Stimulated activated CD8-positive, alpha-beta memory T cell treated with anti-CD3 and anti-CD28 coated beads, Interleukin-4, amount 100 ng/mL, for 48 hours (primary cell): ENCODE measurements at regions not wholly inside any gene's neighbourhood (a gene's known extent, or its start where the extent isn't known, plus 50 kb on each side); places are given as distances from the start of the nearest gene placed in this dataset.

Experiments
- DNase-seq: peaks from one replicate; pipeline ENCODE4 v3.0.0-alpha.2; 2020

DNA sequence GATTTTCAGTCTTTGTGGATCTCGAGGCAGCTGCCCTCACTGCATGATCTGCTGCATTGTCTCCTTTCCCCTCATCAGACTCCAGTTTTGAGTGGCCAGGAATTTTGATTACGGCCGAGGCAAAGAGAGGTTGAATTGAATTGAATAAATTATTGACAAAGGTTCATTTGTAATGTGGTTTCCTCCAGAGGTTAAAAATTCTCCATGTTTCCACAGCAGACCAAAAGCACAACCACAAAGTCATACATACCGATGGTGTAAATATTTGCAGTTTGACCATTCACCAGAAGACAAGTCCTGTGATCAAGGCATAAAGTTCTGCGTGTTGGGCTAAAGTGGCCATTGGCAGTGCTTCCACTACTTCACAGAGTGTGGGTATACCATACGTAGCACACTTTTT is 343.8 kb upstream of the MYT1L start:
- DNase-seq, result no peak

DNA sequence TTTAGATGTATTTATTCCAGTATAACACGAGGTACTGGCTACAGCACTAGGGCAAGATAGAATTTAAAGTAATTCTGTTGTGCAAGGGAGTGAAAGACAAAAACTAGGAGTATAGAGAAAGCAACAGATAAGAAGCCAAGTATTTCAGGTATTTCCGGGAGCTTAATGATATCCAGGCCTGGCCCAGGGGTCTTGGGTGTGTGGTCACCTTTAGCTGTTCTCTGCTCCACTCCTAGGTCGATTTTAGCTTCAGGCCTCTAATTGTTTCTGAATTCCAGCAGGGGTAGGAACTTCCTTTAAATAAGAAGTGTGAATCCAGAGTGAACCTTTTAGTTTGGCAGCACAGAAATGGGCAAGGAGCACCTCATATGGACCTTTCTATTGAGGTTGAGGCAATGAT is 342.3 kb upstream of the MYT1L start:
- DNase-seq, result no peak

DNA sequence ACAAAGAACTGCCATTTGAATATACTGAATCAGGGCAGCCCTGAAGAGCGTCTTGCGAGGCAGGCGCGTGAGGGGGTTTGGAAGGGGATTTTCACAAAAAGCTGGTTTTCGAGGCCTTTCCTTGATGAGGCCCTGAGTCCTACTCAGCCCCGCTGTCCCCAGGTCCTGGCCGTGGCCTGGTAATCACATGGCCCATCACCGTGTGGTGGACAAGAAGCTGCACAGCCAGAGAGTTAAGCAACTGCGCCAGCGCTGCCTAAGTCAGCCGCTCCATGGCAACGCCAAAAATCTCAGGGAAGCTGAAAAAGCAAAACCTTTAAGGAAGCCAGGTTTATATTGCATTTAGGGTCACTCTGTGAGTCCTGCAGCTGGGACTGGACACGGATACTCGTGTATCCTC is 341.2 kb upstream of the MYT1L start:
- DNase-seq, result no peak

DNA sequence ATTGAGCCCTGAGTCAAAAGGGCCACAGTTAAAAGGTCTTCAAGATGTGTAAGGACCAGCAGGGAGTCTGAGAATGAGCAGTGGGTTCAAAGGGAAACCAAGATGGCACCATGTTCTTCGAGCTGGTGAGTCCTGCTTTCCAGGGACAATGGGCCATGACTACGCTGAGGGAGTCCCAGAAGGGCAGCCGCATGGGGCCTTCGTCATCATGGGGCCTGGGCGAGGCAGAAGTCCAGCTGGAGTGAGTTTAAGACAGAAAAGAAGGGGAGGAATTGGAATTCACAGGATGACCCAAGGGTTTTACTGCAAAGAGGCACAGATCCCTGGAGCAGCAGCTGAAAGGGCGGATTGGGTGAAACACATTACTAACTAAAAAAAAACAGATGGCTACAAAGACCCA is 340.8 kb upstream of the MYT1L start:
- DNase-seq, result no peak

DNA sequence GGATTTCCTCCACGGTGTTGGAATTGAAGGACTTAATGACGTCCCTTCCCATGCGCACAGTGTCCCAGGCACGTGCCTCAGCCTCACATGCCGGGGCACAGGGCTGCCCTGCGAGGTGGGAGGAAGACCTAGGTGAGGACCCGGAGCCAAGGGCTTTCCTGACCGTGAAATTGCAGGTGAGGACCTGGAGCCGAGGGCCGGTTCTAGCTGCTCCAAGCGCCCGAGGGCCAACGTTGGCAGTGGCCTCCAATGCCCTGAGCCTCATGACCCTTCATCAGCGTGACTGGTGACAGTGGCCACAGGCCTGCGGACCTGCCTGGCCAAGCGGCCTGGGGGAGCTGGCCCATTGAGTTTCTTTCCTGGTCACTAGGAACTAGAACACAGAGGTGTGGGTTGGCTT is 338.2 kb upstream of the MYT1L start:
- no peak for DNase-seq

DNA sequence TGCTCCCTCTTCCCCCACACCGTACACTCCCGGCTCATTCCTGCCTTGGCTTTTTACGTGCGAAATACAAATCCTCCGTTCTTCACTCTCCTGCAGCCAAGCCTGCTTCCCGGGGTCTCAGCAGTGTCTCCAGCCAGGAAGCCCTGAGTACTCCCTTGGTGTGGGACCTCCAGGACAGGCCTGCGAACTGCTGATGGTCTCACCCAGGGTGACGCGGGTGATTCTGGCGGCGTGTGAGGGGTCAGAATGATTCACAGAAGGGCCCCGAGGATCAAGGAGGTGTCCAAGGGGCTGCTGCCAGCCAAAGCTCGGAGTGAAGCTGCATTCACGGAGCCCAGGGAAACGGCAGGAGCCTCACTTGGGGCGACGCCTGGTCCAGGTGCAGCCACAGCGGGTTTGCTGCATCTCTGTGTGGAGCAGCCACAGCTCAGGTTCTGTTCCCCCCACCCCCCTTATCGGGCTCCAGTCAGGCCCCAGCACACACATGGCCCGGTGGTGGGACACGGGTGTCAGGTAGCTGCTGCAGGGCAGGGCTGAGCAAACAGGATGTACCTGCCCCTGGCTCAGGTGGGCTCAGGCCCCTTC is 337.7 kb upstream of the MYT1L start:
- no peak for DNase-seq

DNA sequence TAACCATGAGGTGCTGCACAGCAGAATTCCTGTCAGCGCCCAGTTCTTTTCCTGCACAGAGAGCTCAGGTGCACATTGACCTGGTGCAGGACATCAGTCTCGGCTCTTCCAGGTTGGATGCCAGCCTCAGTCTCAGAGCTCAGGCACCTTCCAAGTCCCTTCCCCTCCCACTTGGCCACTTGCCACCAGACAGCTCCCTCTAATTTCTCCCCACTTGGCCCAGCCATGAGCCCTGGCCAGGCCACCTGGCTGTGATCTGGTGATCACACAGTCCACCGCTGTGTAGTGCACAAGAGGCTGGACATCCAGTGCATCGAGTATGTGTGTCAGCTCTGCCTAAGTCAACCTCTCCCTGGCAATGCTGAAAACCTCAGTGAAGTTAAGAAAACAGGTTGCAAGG is 336.6 kb upstream of the MYT1L start:
- no peak for DNase-seq

DNA sequence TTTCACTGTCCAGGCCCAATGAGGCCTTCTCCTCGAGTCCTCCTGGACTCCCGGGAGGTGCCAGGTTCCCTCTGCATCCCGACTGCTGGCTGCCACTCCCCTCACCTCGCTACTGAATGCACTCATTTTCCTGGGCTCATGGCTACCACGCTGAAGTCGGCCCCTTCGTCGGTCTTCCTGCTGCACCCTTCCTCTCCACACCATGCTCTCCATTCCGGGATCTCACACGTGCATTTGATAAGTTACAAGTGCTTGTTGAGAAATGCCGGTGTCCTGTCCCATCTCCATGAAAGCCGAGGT is 334.7 kb upstream of the MYT1L start:
- no peak for DNase-seq

DNA sequence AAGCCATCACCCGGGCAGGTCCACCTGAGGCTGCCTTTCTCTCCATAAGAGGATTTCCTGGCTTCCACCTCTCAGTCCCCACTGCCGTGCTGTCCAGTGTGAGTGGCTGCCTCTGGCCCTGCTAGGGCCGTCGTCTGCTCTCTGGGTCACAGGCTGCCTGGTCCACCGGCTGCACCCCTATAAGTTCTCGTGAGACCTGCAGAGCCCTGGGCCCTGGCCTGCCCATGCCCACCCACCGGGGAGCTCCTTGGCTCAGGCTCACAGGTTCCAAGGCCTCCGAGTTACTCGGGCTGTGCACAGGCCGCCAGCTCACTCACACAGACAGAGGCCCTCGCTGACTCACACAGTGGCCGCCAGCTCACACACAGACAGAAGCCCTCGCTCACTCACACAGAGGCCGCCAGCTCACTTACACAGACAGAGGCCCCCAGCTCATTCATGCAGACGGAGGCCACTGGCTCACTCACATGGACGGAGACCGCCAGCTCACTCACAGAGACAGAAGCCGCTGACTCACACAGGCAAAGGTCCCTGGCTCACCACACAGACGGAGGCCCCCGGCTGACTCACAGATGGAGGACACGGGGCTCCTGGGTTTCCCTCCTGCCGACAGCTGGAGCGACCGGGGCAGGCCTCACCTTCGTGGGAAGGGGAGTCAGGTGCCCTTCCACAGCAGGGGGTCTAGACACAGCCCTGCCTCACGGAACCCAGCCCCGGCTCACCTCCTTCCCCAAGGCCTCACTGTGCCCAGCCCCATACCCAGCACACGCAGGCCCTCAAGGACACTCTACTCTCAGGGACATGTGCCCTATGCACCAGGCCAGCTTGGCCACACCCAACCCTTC is 334.1 kb upstream of the MYT1L start:
- no peak for DNase-seq

DNA sequence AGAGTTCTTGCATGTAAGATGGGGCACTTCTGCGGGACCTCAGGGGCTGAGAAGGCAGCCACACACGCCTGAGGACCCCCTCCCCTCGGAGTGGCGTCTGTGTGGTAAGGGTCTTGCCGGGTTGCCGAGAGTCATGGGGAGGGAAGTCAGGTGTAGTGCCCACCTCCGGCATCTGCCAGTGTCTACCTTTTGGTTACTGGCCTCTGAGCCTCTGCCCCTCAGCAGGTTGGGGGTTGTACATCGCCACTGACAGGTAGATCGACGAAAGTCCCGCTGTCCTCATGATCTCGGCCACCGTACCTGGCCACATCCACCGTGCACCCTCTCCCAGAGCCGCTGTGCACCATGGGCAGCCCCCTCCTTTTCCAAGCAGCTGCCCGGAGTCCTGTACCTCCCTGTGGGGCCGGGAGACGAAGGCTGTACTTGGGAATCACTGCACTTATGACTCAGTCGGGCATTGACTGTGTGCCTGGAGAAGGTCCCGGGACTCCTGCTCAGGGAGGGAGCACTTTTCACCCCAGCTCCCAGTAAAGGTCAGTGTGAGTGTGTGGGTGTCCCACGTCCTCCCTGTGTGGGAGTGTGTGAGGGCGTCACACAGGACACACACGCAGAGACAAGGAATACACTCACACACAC is 332.4 kb upstream of the MYT1L start:
- no peak for DNase-seq

DNA sequence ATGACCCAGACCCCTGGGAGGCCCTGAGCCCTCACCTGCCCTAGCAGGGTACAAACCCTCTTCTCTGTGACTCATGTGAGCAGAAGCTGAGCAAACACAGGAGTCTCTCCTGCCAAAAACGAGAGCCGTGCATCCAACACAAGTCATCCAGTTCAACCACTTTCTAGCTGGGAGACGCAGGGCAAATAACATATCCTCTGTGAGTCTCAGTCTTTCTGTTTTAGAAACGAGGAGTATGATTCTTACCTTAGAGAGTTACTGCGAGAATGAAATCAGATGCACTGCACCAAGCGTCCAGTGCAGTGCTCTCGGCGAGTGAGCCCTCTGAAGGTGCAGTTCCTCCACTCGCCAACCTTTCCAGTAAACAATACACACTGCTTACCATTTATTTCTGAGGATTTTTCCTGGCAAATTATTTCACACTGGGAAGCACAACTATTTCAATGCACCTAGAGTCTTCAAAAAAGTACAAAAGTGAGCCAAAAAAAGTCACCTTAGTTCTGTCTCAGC is 331.8 kb upstream of the MYT1L start:
- no peak for DNase-seq

DNA sequence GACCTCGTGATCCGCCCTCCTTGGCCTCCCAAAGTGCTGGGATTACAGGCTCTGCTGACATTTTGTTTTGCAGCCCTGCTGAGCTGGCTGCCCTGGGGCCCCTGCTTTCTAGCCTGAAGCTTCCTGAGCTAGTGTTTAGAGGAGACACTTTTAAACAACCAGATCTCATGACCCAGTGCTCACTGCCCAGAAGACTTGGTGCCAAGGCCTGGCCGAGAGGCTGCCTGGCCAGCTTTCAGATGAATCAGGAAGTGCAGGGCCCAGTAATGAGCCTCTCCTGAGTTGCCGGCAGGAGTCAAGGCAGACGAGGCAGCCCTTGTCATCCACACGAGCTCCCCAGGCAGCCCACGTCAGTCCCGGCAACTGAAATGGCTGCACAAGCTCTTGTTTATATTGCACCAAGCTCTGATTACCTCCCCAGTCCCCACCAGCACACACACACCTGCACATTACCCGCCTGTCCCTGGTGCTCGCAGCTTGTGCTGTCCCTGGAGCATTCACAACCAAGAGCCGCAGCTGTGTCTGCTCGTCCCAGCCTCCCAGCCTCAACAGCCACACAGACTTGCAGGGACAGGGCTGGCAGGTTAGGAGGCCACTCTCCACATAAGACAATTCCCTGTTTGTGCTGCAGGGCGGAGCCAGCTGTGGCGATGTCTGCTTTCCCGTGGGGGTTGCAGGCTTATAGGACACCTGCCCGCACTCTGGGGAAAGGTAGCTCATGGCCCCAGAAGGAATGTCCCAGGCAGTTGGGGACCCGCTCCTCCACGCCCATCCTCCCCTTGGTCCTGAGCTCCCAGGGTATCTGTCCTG is 331.2 kb upstream of the MYT1L start:
- no peak for DNase-seq

DNA sequence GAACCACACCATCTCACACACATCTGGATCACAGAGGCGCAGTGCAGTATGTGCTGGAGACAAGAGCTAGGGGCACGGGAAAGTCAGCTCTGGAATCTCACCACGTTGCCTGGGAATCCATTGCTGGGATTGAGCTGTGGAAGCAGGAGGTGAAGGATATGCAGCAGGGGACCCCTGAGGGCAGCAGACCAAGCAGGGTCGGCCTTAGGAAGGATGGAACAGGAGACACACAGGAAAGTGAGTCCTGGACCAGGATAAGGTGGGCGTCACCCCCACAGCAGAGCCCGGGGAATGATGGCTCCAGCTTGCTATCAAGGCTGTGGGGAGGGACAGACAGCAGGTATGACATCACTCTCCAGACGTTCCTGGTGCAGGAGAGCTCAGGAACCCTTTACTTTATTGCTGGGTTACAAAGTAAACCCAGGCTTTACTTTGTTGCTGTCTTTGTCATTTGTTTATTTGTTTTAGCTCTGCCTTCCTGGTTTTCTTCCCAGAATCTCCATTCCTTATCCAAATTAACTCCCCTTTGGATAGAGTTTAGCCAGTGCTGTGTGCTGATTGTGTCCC is 329.8 kb upstream of the MYT1L start:
- DNase-seq, result no peak

DNA sequence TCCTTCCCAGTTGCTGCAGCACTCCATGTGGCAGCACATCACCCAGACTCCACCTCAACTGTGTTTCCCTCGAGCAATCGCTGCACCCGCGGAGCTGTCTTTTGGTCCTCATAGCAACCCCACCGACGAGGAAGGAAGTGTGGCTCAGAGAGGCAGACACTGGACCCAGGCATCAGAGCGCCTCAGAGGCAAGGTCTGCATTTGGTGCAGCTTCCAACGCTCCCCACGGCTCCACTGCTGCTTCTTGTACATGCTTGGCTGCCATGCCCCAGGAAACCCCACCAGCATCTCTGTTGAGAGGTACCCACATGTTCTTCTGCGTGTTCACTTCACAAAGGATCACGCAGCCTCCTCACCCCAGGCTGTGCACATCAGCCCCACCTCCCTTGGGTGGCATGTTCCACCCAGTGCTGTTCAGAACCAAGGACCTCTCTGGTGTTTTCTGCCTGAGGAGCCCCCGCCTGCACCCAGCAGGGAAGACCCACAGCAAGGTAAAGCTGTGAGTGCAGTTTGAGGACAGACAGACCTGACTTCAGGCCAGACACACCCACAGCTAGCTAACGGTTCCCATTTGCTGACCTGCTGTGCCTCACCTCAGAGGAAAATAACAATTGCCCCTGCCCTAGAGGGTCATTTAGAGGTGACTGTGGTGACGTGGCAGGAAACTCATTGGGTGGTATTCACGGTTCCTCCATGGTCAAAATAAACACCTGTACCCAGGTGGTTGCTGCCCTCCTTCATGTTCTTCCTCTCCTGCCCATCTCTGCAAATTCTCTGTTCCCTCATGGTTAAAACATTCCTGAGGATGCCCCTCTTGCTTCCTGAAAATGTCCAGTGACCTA is 326.3 kb upstream of the MYT1L start:
- DNase-seq, result no peak

DNA sequence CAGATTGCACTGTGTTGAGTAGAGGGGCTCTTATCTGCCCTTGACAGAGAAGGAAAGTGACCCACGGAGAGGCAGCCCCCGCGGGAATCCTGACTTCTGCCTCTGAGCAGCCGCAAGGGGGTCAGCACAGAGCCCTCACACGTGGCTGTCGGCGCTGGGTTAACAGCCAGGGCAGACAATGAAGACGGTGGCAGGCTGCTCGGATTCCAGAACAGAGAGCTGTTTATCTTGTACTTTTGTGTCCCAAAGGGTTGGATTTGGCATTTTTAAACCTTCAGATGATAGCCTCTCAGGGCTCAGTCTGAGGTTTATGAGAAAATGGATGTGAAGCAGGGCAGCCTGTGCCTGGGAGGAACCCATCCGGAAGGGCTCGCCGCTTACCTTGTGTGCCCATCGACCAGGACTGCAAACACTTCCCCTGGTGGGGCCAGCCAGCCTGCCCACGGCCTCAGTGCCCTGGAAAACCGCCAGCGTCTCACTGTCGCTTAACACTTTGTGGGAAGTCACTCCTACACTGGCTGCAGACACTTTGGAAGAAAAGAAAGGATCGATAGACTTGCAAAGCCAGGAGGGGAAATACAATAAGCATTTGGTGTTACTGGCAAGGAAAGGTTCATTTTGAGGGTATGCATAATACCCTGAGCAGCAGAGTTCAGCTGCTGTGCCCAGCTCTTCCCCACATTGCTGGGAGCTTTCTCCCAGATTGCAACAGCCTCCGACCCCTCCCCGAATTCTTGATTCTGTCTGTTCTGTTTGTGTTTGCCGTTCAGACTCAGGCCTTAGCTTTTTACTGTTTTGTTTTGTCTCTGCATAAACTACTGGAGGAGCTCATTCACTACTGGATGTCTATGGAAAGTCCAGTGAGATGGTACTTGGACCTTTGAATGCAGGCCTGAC is 325.3 kb upstream of the MYT1L start:
- DNase-seq, result no peak

DNA sequence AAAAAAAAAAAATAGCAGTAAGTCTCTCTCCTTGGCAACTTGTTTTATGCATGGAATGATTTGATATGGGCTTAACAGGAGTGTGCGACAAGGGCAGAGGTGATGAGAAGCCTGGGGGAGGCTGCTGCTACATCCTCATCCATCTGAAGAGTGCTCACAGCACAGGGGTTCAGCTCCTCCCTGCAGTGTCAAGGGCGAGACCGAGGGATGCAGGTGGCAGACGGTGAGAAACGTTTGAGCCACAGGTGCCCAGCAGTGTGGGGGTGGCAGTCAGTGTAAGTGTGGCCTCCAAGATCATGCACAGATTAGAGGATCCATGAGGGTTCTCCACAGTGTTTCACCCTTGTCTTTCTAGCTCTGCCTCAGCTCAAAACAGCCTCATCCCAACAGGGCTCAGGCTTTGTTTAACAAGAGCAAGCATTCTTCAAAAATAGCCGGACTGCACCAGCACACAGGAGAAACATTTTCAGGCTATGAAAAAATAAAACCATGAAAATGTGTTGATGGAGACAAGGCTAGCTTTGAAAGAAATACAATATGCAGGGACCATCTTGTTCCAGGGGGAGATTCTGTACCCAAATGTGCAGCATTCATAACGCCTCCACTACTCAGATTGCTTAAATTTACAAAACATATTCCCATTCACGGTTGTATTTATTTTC is 324.5 kb upstream of the MYT1L start:
- no peak for DNase-seq

DNA sequence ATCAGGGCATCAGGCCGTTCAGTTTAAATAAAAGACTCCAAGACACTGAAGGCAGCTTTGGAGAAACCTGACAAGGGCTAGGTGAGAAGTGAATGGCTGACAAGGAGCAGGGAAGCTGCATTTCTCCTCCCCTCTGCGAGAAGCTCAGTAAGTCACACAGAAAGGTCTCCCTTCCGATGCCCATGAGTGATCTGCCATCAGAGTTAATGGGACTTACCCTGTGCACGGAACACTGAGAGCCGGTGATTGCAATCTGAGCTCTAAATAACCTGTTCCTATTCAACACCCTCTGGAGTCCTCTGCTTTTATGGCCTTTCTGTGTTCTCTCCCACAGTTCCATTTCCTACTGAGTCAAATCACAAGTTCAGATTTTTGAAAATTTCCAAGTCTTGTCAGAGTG is 322.2 kb upstream of the MYT1L start:
- DNase-seq, result no peak

DNA sequence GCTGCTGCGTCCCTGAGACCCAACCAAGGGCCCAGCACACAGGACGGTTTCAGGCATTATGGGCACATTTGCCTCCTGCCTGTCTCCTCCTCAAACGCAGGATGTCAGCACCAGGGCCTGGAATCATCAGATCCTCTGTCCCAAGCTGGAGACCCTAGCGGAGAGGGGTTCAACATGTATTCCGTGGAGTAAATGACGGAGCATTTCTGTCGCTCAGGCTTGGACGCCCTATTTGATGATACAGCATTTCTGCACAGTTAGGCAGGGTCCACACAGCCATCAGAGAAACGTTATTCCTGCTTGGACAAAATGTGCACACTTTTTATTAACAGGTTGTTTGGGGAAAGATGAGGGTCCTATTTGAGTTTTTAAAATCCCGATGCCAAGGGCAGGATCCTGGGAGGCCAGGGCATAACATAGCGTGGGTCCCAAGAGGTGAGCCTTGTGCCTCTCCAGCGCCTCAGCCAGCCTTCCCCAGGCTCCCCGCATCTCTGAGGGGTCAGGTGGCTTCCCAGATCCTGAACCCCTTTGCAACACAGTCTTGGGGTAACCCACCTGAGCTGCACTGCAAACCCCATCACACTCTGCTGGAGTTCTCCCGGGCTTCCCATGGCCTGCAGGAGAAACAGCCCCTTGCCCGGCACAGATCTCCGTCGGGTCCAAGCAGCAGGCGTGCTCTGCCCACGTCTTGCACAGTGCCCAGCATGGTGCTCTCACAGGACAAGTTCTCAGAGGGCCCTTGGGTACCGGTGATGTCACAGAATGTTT is 319.7 kb upstream of the MYT1L start:
- DNase-seq, result no peak
